HG02981 (cell line): ENCODE measurements at regions not wholly inside any gene's neighbourhood (a gene's known extent, or its start where the extent isn't known, plus 50 kb on each side); places are given as distances from the start of the nearest gene placed in this dataset.

Experiments
- ATAC-seq: cut with Tn5 transposase; IDR thresholded peaks from one replicate; pipeline ENCODE4 v1.9.1; 2021; ENCODE audit warnings: mild to moderate bottlenecking, moderate library complexity; ENCODE audit not compliant: unreplicated experiment

DNA sequence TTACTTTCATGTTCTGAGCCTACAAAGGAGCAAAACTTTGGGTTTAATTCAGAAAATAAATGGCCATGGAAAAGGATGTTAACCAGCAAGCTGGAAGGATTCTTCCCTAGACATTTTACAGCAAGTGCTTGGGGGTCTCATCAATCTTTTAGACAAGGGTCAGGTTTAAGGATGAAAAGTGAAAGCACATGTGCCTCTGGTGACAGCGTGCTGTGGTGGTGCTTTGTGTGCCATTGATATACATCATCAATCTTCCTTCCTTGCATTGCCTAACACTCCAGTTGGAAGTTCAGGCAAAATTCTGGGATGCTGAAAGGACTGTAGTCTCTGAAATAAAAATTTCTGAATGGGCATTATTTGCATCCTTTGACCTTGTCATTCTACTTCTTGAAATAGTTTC is 171.2 kb downstream of the KCNE4 start:
- no peak for ATAC-seq

- ATAC-seq, result no peak
Observed at GRCh38 chr2:223225266-223225665, 173.3 kb downstream of the KCNE4 start.

DNA sequence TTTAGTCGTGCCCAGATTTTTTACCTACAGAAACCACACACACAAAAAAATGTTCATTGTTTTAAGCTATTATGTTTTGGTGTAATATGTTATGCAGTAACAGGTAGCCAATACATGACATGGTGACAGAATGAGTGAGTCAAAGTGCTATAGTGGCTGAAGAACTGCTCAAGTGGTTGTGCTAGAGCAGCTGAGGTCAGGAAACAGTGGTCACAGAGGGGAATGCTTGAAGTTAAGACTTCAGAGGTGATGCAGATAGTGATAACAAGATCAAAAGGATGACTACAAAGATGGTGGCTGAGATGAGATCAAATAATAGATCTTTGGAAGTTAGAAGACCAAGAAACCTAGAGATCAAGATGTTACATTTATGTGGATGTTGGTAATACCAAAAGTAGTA is 174.3 kb downstream of the KCNE4 start:
- no peak for ATAC-seq

GRCh38 chr2:223227338-223227737 is 175.3 kb downstream of the KCNE4 start:
- ATAC-seq, result no peak

- no peak for ATAC-seq
Observed at GRCh38 chr2:223228871-223229270, 176.9 kb downstream of the KCNE4 start.

- ATAC-seq, result no peak
Observed at GRCh38 chr2:223230352-223230751, 178.4 kb downstream of the KCNE4 start.

- no peak for ATAC-seq
Observed at GRCh38 chr2:223232285-223232684, 180.3 kb downstream of the KCNE4 start.

DNA sequence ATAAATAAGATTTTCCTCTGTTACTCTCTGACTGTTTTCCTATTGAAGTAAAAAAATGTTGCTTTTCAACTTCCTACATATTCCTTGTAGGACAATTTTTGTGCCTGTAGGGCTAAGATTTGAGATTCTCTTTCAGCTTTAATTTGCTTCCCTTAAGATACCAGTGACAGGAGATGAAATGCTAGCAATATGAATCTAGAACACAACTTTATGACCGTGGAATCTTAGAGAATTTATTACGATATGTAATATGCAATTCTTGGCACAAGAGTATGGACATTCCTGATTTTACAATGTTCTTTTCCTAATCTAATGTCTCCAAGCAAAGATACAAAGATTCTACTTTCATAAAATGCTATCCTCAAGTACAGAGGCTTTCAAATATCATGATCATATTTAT is 180.9 kb downstream of the KCNE4 start:
- ATAC-seq, result no peak

GRCh38 chr2:223235986-223236385 is 184.0 kb downstream of the KCNE4 start:
- no peak for ATAC-seq

GRCh38 chr2:223238301-223238700 is 186.3 kb downstream of the KCNE4 start:
- ATAC-seq, result no peak

GRCh38 chr2:223243233-223243632 is 191.2 kb downstream of the KCNE4 start:
- ATAC-seq, result no peak

GRCh38 chr2:223247136-223247535 is 195.1 kb downstream of the KCNE4 start:
- no peak for ATAC-seq

GRCh38 chr2:223251656-223252229 is 199.8 kb downstream of the KCNE4 start:
- no peak for ATAC-seq

DNA sequence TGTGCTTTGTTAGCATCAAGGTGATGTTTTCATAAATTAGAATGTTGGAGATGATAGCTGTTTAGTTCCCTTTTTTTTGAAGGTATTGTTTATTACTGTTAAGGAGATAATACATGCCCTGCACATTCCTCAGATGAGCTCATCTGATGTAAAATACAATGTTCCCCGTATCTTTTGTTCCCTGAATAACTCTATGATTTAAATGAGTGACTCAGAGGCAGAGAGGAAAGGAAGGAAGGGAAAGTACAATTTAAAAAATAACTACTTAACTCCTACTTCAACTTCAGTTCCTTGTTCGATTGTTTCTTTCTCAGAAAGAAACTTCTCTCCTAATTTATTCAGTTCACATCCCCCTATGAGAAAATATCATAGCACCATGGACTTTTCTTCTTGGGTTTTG is 208.7 kb downstream of the KCNE4 start:
- ATAC-seq, result no peak

DNA sequence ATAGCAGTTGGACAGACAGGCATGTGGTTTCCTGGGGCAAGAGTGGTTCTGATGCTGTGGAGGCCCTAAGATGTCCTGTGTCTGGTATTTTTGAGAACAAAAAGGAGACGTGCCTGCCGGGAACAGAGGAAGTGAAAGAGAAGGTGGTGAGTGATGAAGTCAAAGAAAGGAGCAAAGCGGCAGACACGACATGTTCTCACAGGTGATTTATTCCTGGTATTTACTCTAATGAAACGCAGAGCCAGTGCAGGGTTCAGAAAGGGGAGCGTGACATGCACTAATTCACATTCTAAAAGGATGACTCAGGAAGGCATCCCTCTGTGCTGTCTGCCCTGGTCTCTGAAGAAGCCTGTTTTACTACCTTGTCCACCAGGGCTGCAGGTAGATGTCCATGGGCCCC is 211.0 kb downstream of the KCNE4 start:
- no peak for ATAC-seq

- ATAC-seq, result no peak
Observed at GRCh38 chr2:223264541-223265193, 212.7 kb downstream of the KCNE4 start.

DNA sequence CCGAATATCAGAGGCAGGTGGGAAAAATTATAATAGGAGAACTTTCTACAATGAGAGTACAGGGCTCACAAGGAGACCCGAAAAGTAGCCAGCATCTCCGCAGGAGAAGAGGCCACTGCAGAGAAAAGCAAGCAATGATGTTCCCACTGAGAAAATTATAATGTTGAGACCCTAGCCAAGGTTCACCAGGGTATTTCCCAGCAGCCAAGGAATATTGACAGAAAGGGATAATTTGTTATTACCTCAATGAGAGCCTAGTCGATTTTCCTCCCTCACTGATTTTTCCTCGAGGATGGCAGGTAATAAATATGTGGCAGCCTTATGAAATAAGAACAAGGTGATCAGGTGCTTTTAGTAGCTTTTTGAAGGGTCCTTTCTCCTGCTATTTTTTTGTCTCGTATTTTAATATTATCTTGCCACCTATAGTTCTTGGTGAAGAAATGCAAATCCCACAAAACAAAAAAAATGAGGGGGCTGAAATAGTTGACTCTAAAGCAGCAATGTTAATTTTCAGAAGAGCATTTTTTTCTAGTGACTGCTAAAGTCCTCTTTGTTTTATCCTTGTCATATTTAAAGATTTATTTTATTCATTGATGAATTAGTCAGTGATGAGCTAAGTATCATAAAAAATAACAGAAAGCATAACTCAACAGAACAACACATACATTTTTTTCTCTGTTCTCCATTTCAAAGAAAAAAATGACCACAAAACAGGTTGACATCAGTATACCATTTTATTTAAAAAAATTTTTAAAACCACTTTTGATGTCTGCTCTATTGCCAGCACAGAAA is 215.4 kb downstream of the KCNE4 start:
- no peak for ATAC-seq

DNA sequence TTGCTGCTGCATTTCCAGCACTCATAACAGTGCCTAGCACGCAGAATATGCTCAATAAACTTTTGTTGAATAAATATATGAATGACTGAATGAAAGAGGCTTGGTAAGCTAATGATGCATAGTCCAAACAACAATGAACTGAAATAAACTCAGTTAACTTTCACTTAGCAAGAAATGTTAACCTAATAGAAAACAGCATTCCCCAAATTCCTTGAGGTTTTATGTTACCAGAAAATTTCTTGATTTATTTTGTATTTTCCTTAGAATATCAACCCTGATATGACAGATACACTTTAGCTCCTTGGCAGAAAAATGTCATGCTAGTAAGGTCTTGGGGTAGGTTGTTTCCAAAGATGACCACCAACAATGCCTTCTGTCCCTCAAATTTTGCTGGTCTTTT is 217.4 kb downstream of the KCNE4 start:
- no peak for ATAC-seq

GRCh38 chr2:223270548-223270947 is 218.6 kb downstream of the KCNE4 start:
- no peak for ATAC-seq

DNA sequence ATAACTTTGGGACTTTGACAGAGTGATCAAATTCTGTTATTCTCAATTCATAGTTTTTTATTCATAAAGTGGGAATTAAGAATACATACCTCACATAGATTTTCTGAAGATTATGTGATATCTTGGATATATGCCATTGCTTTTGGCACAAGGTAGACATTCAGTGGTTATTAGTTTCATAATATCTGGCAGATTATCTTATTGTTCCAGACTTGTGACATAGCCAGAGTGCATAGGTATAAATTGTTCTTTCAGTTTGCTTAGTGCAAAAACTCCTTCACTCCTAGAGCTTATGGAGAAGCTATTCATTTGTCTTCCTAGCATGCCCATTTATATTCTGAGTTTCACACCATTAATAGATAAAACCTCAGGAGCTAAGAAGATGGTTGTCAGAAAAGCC is 222.0 kb downstream of the KCNE4 start:
- no peak for ATAC-seq

GRCh38 chr2:223282221-223282620 is 230.2 kb downstream of the KCNE4 start:
- no peak for ATAC-seq

DNA sequence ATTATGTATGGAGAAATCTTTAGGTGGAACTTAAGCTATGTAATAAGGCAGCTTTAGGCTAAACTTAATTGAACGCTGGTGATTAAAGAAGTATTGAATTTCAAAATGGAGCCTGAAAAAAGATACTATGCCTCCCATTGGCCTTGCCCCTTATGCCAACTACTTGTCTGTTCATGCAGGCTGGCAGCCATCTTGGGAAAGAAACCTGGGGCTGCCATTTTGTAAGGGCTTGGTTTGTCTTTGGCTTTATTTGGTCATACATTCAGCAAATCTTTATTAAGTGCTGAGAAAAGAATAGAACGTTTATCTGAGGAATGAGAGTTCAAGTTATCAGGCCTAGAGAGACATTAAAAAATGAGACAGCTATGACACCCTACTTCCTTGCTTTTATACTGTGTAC is 231.3 kb downstream of the KCNE4 start:
- no peak for ATAC-seq
